ENCODE measurements at regions not wholly inside any gene's neighbourhood (a gene's known extent, or its start where the extent isn't known, plus 50 kb on each side); places are given as distances from the start of the nearest gene placed in this dataset.

DNA sequence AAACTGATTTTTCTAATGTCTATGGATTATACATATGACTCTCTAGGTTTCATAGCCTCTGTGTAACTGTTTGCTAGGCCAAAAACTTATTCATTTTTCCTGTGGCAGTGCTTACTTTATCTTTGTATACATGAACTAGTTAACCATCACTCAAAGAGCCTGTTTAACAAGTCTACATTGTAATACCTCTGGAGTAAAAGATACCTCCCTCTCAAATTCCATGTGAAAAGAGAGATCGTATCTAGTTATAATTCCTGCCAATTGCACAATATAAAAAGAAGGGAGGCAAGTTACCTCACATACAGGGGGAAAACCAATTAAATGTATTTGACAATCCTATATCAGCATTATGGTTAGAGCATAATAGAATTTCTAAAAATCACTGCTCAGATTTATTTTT, 271.9 kb upstream of the ST8SIA4 start:
- 67% methylated on average over 1 of the region's 1 CpG for WGBS, 2 donors
- no peaks in the 10 kb centered on the region for H3K36me3 ChIP-seq (ENCODE audit: low read depth, missing control alignments)
- intact Hi-C loops (cut with DNase I; ENCODE audit: low total_unique reads), result no loop called here

GRCh38 chr5:101163088-101163487, 260.0 kb upstream of the ST8SIA4 start:
- Histone ChIP-seq H3K9me3 (no peaks in the 10 kb centered on the region), H3K4me3 (no peak overlapping the region), H3K36me3 (ENCODE audit: low read depth, missing control alignments) (no peaks in the 10 kb centered on the region), H3K27ac (no peak overlapping the region), H3K27me3 (no peaks in the 10 kb centered on the region), H3K4me1 (no peaks in the 10 kb centered on the region)
- WGBS, 2 donors, result 70 to 85% methylated on average over 2 to 4 of the region's 4 CpGs
- no peak for DNase-seq
- intact Hi-C loops (cut with DNase I; ENCODE audit: low total_unique reads), result no loop called here
- TF ChIP-seq, protein P1, sequence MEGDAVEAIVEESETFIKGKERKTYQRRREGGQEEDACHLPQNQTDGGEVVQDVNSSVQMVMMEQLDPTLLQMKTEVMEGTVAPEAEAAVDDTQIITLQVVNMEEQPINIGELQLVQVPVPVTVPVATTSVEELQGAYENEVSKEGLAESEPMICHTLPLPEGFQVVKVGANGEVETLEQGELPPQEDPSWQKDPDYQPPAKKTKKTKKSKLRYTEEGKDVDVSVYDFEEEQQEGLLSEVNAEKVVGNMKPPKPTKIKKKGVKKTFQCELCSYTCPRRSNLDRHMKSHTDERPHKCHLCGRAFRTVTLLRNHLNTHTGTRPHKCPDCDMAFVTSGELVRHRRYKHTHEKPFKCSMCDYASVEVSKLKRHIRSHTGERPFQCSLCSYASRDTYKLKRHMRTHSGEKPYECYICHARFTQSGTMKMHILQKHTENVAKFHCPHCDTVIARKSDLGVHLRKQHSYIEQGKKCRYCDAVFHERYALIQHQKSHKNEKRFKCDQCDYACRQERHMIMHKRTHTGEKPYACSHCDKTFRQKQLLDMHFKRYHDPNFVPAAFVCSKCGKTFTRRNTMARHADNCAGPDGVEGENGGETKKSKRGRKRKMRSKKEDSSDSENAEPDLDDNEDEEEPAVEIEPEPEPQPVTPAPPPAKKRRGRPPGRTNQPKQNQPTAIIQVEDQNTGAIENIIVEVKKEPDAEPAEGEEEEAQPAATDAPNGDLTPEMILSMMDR (IDR thresholded peaks at IDR 0.05), result no peak
- no peak for TF ChIP-seq POLR2A (IDR thresholded peaks at IDR 0.05)

More for the DNA sequence above, 271.9 kb upstream of the ST8SIA4 start:
- no peak overlapping the region for H3K27ac ChIP-seq
- TF ChIP-seq, protein P1 (IDR thresholded peaks at IDR 0.05), result no peak
- TF ChIP-seq POLR2A (IDR thresholded peaks at IDR 0.05), result no peak
- no peaks in the 10 kb centered on the region for H3K9me3 ChIP-seq
- no peak for DNase-seq
- H3K4me3 ChIP-seq, result no peak overlapping the region
- no peaks in the 10 kb centered on the region for H3K4me1 ChIP-seq
- no peaks in the 10 kb centered on the region for H3K27me3 ChIP-seq

- Histone ChIP-seq H3K27ac (no peak overlapping the region), H3K36me3 (ENCODE audit: low read depth, missing control alignments) (no peaks in the 10 kb centered on the region), H3K4me3 (no peak overlapping the region), H3K27me3 (no peaks in the 10 kb centered on the region), H3K9me3 (no peaks in the 10 kb centered on the region), H3K4me1 (no peaks in the 10 kb centered on the region)
- no peak for TF ChIP-seq POLR2A (IDR thresholded peaks at IDR 0.05)
- TF ChIP-seq, protein P1 (IDR thresholded peaks at IDR 0.05), result no peak
- 37 to 62% methylated on average over 1 of the region's 1 CpG for WGBS, 2 donors
- intact Hi-C loops (cut with DNase I; ENCODE audit: low total_unique reads), result no loop called here
- DNase-seq, result no peak
Measured at GRCh38 chr5:101160002-101160401, 256.9 kb upstream of the ST8SIA4 start.

- H3K4me1 ChIP-seq, result no peaks in the 10 kb centered on the region
- no peak for DNase-seq
- TF ChIP-seq, protein P1 (IDR thresholded peaks at IDR 0.05), result no peak
- no peak for TF ChIP-seq POLR2A (IDR thresholded peaks at IDR 0.05)
- H3K4me3 ChIP-seq, result no peak overlapping the region
- H3K36me3 ChIP-seq (ENCODE audit: low read depth, missing control alignments), result no peaks in the 10 kb centered on the region
- intact Hi-C loops (cut with DNase I; ENCODE audit: low total_unique reads), result no loop called here
- no peaks in the 10 kb centered on the region for H3K27me3 ChIP-seq
- whole genome bisulfite sequencing, 2 donors, result 82 to 89% methylated on average over 2 of the region's 2 CpGs
- H3K9me3 ChIP-seq, result no peaks in the 10 kb centered on the region
- no peak overlapping the region for H3K27ac ChIP-seq
Measured at GRCh38 chr5:101159006-101159405, 255.9 kb upstream of the ST8SIA4 start.

DNA sequence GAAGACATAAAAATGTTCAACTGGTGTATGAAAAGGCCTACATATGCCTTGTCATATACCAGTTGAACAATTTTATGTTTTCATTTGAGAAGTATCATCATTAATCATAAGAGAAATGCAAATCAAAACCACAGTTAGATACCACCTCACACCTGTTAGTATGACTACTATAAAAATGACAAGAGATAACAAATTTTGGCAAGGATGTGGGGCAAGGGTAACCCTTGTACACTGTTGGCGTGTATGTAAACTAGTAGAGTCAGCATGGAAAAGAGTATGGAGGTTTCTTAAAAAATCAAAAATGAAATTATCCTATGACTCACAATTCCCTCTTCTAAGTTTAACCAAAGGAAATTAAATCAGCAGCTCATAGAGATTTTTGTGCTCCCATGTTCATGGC, 250.4 kb upstream of the ST8SIA4 start:
- no peak for TF ChIP-seq POLR2A (IDR thresholded peaks at IDR 0.05)
- TF ChIP-seq, protein P1 (IDR thresholded peaks at IDR 0.05), result no peak

More for the DNA sequence above, 250.4 kb upstream of the ST8SIA4 start:
- WGBS, 2 donors, result 95 to 96% methylated on average over 1 of the region's 1 CpG
- no peaks in the 10 kb centered on the region for H3K36me3 ChIP-seq (ENCODE audit: low read depth, missing control alignments)
- no peaks in the 10 kb centered on the region for H3K4me1 ChIP-seq
- H3K9me3 ChIP-seq, result no peaks in the 10 kb centered on the region
- H3K27ac ChIP-seq, result no peak overlapping the region
- intact Hi-C loops (cut with DNase I; ENCODE audit: low total_unique reads), result no loop called here
- H3K4me3 ChIP-seq, result no peak overlapping the region
- no peak for DNase-seq
- no peaks in the 10 kb centered on the region for H3K27me3 ChIP-seq

All from testis (tissue), 2 donors.